Cardiac septum (tissue), 1 donor: ENCODE measurements at regions not wholly inside any gene's neighbourhood (a gene's known extent, or its start where the extent isn't known, plus 50 kb on each side); places are given as distances from the start of the nearest gene placed in this dataset.

Experiments
- DNase-seq: peaks from one replicate; pipeline ENCODE4 v3.0.0-alpha.2; 2020; ENCODE audit warnings: low spot score
- intact Hi-C: fragments of 100-400 bp; cut with DNase I; formaldehyde crosslinking; loops from one replicate; pipeline ENCODE4 v1.14.0; 2022
- donor health status: DM: no; HTN: no; CAD: no.

GRCh38 chr22:48804811-48805301, 1022.8 kb downstream of the BRD1 start:
- intact Hi-C loops = no loop called here
- peak; percentile 71 for DNase-seq

- peak; percentile 56 for DNase-seq
- intact Hi-C loops = no loop called here
These were observed 1023.5 kb downstream of the BRD1 start for GRCh38 chr22:48803948-48804810.

- DNase-seq = peak; percentile 47
- intact Hi-C loops = no loop called here
These were observed 1024.3 kb downstream of the BRD1 start for GRCh38 chr22:48803171-48803947.

- peak; percentile 29 for DNase-seq
- intact Hi-C loops = no loop called here
These were observed 1025.1 kb downstream of the BRD1 start for GRCh38 chr22:48802576-48802975.

GRCh38 chr22:48800886-48801607, 1026.6 kb downstream of the BRD1 start:
- intact Hi-C loops = no loop called here
- peak; percentile 35 for DNase-seq

GRCh38 chr22:48800036-48800885, 1027.4 kb downstream of the BRD1 start:
- DNase-seq = peak; percentile 70
- intact Hi-C loops = no loop called here

GRCh38 chr22:48799227-48799970, 1028.3 kb downstream of the BRD1 start:
- DNase-seq = peak; percentile 55
- intact Hi-C loops = no loop called here

GRCh38 chr22:48798281-48799226, 1029.1 kb downstream of the BRD1 start:
- intact Hi-C loops = no loop called here
- DNase-seq = peak; percentile 69

GRCh38 chr22:48797731-48798130, 1029.9 kb downstream of the BRD1 start:
- DNase-seq = no peak
- intact Hi-C loops = no loop called here

- peak; percentile 33 for DNase-seq
- intact Hi-C loops = no loop called here
These were observed 1031.2 kb downstream of the BRD1 start for GRCh38 chr22:48796310-48797015.

GRCh38 chr22:48795664-48796063, 1032.0 kb downstream of the BRD1 start:
- DNase-seq = no peak
- intact Hi-C loops = no loop called here

GRCh38 chr22:48794906-48795305, 1032.8 kb downstream of the BRD1 start:
- no peak for DNase-seq
- intact Hi-C loops = no loop called here

GRCh38 chr22:48793949-48794348, 1033.7 kb downstream of the BRD1 start:
- intact Hi-C loops = no loop called here
- no peak for DNase-seq

- DNase-seq = no peak
- intact Hi-C loops = no loop called here
These were observed 1041.0 kb downstream of the BRD1 start for GRCh38 chr22:48786679-48786996.

- DNase-seq = no peak
- intact Hi-C loops = no loop called here
These were observed 1041.6 kb downstream of the BRD1 start for GRCh38 chr22:48785792-48786678.
